ENCODE measurements at regions not wholly inside any gene's neighbourhood (a gene's known extent, or its start where the extent isn't known, plus 50 kb on each side); places are given as distances from the start of the nearest gene placed in this dataset.
"Not testable (repeated sequence)": the region's sequence is repeated elsewhere in the genome, so short reads cannot be mapped to it uniquely, and the experiment has no call there.

DNA sequence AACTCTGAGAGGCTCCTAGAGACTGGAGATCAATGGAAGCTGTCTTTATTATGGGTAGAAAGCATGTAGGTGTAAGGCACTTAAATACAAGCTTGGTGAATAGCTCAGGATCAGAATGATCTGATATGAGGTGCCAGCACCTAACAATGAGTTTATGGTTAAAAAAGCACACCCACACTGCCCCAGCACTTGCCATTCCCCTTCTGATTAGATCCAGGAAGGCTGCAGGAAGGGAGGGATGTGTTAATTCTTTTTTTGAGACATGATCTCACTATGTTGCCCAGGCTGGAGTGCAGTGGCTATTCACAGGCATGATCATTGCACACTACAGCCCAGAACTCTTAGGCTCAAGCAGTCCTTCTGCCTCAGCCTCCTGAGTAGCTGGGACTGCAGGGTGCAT is 71.8 kb upstream of the IVNS1ABP start:
- no peak for DNase-seq (ENCODE audit: low spot score)
- H3K4me1 Mint-ChIP-seq (ENCODE audit: low read depth): no peaks in the 10 kb centered on the region
- no peaks in the 10 kb centered on the region for H3K36me3 Mint-ChIP-seq (ENCODE audit: low read depth)
- H3K27me3 Mint-ChIP-seq (ENCODE audit: low read depth): no peaks in the 10 kb centered on the region
- H3K4me3 Mint-ChIP-seq (ENCODE audit: unreplicated experiment): no peak overlapping the region
- no peaks in the 10 kb centered on the region for H3K9me3 Mint-ChIP-seq (ENCODE audit: low read depth)
- TF ChIP-seq, protein P1, sequence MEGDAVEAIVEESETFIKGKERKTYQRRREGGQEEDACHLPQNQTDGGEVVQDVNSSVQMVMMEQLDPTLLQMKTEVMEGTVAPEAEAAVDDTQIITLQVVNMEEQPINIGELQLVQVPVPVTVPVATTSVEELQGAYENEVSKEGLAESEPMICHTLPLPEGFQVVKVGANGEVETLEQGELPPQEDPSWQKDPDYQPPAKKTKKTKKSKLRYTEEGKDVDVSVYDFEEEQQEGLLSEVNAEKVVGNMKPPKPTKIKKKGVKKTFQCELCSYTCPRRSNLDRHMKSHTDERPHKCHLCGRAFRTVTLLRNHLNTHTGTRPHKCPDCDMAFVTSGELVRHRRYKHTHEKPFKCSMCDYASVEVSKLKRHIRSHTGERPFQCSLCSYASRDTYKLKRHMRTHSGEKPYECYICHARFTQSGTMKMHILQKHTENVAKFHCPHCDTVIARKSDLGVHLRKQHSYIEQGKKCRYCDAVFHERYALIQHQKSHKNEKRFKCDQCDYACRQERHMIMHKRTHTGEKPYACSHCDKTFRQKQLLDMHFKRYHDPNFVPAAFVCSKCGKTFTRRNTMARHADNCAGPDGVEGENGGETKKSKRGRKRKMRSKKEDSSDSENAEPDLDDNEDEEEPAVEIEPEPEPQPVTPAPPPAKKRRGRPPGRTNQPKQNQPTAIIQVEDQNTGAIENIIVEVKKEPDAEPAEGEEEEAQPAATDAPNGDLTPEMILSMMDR (IDR thresholded peaks at IDR 0.05): no peak
- H3K27ac Mint-ChIP-seq (ENCODE audit: unreplicated experiment): no peak overlapping the region

DNA sequence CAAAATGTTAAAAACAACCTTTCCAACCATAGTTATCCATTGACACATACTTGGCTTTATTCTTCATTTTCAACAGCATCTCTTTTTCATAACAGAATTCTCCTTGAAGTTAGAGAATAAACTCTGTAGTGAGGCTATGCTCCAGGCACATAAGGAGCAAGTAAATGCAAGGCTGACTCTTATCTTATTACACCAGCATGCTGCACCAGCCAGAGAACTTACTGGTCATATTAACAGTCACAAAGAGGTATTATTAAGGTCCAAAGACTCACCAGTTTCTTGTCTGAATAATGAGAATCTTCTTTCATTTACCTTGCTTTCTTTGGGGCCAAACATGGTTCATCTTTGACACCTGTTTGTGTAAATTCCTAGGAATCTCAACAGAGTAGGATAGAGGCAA is 71.3 kb upstream of the IVNS1ABP start:
- H3K27ac Mint-ChIP-seq (ENCODE audit: unreplicated experiment): no peak overlapping the region
- H3K27me3 Mint-ChIP-seq (ENCODE audit: low read depth): no peaks in the 10 kb centered on the region
- TF ChIP-seq, protein P1 (IDR thresholded peaks at IDR 0.05): no peak
- no peaks in the 10 kb centered on the region for H3K9me3 Mint-ChIP-seq (ENCODE audit: low read depth)
- no peaks in the 10 kb centered on the region for H3K4me1 Mint-ChIP-seq (ENCODE audit: low read depth)
- H3K36me3 Mint-ChIP-seq (ENCODE audit: low read depth): no peaks in the 10 kb centered on the region
- DNase-seq (ENCODE audit: low spot score): no peak
- H3K4me3 Mint-ChIP-seq (ENCODE audit: unreplicated experiment): no peak overlapping the region

DNA sequence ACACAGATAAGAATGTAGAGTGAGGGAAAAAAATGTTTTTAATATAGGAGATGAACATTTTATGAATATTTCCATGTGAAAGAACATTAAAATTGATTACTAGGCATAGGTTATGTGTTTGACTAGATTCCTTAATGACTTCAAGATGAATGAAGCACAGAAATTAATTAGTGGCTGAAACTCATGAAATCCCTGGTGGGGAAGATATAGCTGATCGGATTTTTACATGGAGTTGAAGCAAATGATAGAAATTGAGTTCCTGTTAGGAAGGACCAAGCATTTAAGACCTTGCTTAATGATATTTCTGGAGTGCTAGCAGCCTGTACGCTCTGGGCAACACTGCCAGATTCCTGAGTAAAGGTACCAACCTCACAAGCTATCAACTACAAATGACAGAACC is 68.9 kb upstream of the IVNS1ABP start:
- TF ChIP-seq, protein P1 (IDR thresholded peaks at IDR 0.05): no peak
- Mint-ChIP-seq H3K4me1 (ENCODE audit: low read depth) (no peaks in the 10 kb centered on the region), H3K27ac (ENCODE audit: unreplicated experiment) (no peak overlapping the region), H3K36me3 (ENCODE audit: low read depth) (peaks cover 9% of the 10 kb centered on the region), H3K9me3 (ENCODE audit: low read depth) (peaks cover 12% of the 10 kb centered on the region), H3K27me3 (ENCODE audit: low read depth) (no peaks in the 10 kb centered on the region), H3K4me3 (ENCODE audit: unreplicated experiment) (no peak overlapping the region)
- DNase-seq (ENCODE audit: low spot score): no peak

DNA sequence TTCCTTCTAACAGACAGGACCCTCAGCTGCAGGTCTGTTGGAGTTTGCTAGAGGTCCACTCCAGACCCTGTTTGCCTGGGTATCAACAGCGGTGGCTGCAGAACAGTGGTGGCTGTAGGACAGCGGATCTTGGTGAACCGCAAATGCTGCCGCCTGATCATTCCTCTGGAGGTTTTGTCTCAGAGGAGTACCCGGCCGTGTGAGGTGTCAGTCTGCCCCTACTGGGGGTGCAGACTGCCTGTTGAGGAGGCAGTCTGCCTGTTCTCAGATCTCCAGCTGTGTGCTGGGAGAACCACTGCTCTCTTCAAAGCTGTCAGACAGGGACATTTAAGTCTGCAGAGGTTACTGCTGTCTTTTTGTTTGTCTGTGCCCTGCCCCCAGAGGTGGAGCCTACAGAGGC is 66.8 kb upstream of the IVNS1ABP start:
- not testable (repeated sequence) for H3K36me3 Mint-ChIP-seq (ENCODE audit: low read depth); DNase-seq (ENCODE audit: low spot score); H3K4me3 Mint-ChIP-seq (ENCODE audit: unreplicated experiment); H3K27ac Mint-ChIP-seq (ENCODE audit: unreplicated experiment); H3K27me3 Mint-ChIP-seq (ENCODE audit: low read depth); H3K4me1 Mint-ChIP-seq (ENCODE audit: low read depth)
- H3K9me3 Mint-ChIP-seq (ENCODE audit: low read depth): peaks cover 12% of the 10 kb centered on the region

DNA sequence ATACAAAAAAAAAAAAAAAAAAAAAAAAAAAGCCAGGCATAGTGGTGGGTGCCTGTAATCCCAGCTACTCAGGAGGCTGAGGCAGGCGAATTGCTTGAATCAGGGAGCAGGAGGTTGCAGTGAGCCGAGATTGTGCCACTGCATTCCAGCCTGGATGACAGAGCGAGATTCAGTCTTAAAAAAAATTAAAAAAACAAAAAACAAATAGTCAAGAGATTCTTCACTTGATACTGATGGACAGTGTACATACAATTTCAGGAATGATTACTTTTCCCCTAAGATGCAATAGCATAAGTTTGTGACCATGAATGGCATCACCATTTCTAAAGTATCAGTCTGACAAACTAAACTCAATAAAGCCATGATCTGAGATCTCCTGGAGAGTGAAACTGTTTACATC is 60.8 kb upstream of the IVNS1ABP start:
- peaks cover 21% of the 10 kb centered on the region for H3K4me1 Mint-ChIP-seq (ENCODE audit: low read depth)

More for the DNA sequence above, 60.8 kb upstream of the IVNS1ABP start:
- peaks cover 6% of the 10 kb centered on the region for H3K36me3 Mint-ChIP-seq (ENCODE audit: low read depth)
- H3K27me3 Mint-ChIP-seq (ENCODE audit: low read depth): no peaks in the 10 kb centered on the region
- no peak for DNase-seq (ENCODE audit: low spot score)
- peaks cover 9% of the 10 kb centered on the region for H3K9me3 Mint-ChIP-seq (ENCODE audit: low read depth)
- no peak overlapping the region for H3K27ac Mint-ChIP-seq (ENCODE audit: unreplicated experiment)
- no peak overlapping the region for H3K4me3 Mint-ChIP-seq (ENCODE audit: unreplicated experiment)
- TF ChIP-seq, protein P1 (IDR thresholded peaks at IDR 0.05): no peak
